ENCODE measurements at regions not wholly inside any gene's neighbourhood (a gene's known extent, or its start where the extent isn't known, plus 50 kb on each side); places are given as distances from the start of the nearest gene placed in this dataset.

- ChIA-PET POLR2A (no interaction called here), CTCF (no interaction called here)
- H3K9me3 ChIP-seq (ENCODE audit: control insufficient read depth, insufficient read depth, low read length) = peaks cover 5% of the 10 kb centered on the region; the same call in 1 of the 2 replicates
- no peaks in the 10 kb centered on the region for H3K27me3 ChIP-seq (ENCODE audit: control insufficient read depth, insufficient read depth, low read length)
- no peak for TF ChIP-seq CTCF (IDR thresholded peaks at IDR 0.05; ENCODE audit: low read depth, low read length)
- no peak for DNase-seq (ENCODE audit: low read depth, low spot score)
- no peak overlapping the region for H3K4me3 ChIP-seq (ENCODE audit: low read depth, low read length)
- H3K27ac ChIP-seq (ENCODE audit: low read depth, low read length) = no peak overlapping the region
These were observed 932.8 kb upstream of the POU3F3 start for GRCh38 chr2:103921161-103921560.

GRCh38 chr2:103942199-103942598 is 911.7 kb upstream of the POU3F3 start:
- no peak for DNase-seq (ENCODE audit: low read depth, low spot score)
- Histone ChIP-seq H3K27ac (ENCODE audit: low read depth, low read length) (no peak overlapping the region), H3K4me3 (ENCODE audit: low read depth, low read length) (no peak overlapping the region), H3K9me3 (ENCODE audit: control insufficient read depth, insufficient read depth, low read length) (no peaks in the 10 kb centered on the region), H3K27me3 (ENCODE audit: control insufficient read depth, insufficient read depth, low read length) (no peaks in the 10 kb centered on the region)
- POLR2A ChIA-PET = no interaction called here
- CTCF ChIA-PET = no interaction called here
- no peak for TF ChIP-seq CTCF (IDR thresholded peaks at IDR 0.05; ENCODE audit: low read depth, low read length)

GRCh38 chr2:103945083-103945482 is 908.8 kb upstream of the POU3F3 start:
- Histone ChIP-seq H3K4me3 (ENCODE audit: low read depth, low read length) (no peak overlapping the region), H3K9me3 (ENCODE audit: control insufficient read depth, insufficient read depth, low read length) (no peaks in the 10 kb centered on the region), H3K27me3 (ENCODE audit: control insufficient read depth, insufficient read depth, low read length) (no peaks in the 10 kb centered on the region), H3K27ac (ENCODE audit: low read depth, low read length) (no peak overlapping the region)
- CTCF ChIA-PET = no interaction called here
- no peak for DNase-seq (ENCODE audit: low read depth, low spot score)
- POLR2A ChIA-PET = no interaction called here
- no peak for TF ChIP-seq CTCF (IDR thresholded peaks at IDR 0.05; ENCODE audit: low read depth, low read length)

GRCh38 chr2:103959174-103960128 is 894.5 kb upstream of the POU3F3 start:
- Histone ChIP-seq H3K4me3 (ENCODE audit: low read depth, low read length) (no peak overlapping the region), H3K27ac (ENCODE audit: low read depth, low read length) (no peak overlapping the region), H3K27me3 (ENCODE audit: control insufficient read depth, insufficient read depth, low read length) (no peaks in the 10 kb centered on the region), H3K9me3 (ENCODE audit: control insufficient read depth, insufficient read depth, low read length) (peaks cover 16% of the 10 kb centered on the region)
- no peak for DNase-seq (ENCODE audit: low read depth, low spot score)
- TF ChIP-seq CTCF (IDR thresholded peaks at IDR 0.05; ENCODE audit: low read depth, low read length) = no peak
- CTCF ChIA-PET = no interaction called here
- POLR2A ChIA-PET = no interaction called here

GRCh38 chr2:103960129-103960513 is 893.8 kb upstream of the POU3F3 start:
- Histone ChIP-seq H3K27me3 (ENCODE audit: control insufficient read depth, insufficient read depth, low read length) (no peaks in the 10 kb centered on the region), H3K9me3 (ENCODE audit: control insufficient read depth, insufficient read depth, low read length) (peaks cover 19% of the 10 kb centered on the region), H3K27ac (ENCODE audit: low read depth, low read length) (no peak overlapping the region), H3K4me3 (ENCODE audit: low read depth, low read length) (no peak overlapping the region)
- CTCF ChIA-PET = no interaction called here
- DNase-seq (ENCODE audit: low read depth, low spot score) = no peak
- TF ChIP-seq CTCF (IDR thresholded peaks at IDR 0.05; ENCODE audit: low read depth, low read length) = no peak
- POLR2A ChIA-PET = no interaction called here

Measured in AG04450 (cell line).